SKM-1 (cell line): ENCODE measurements at regions not wholly inside any gene's neighbourhood (a gene's known extent, or its start where the extent isn't known, plus 50 kb on each side); places are given as distances from the start of the nearest gene placed in this dataset.
"Not testable (repeated sequence)": the region's sequence is repeated elsewhere in the genome, so short reads cannot be mapped to it uniquely, and the experiment has no call there.

ENCODE experiments used
- DNase-seq: peaks from one replicate; lab custom pipeline; 2025; ENCODE audit not compliant: unreplicated experiment; lab: John Stamatoyannopoulos, UW

- no peak for DNase-seq
These were observed 1565.5 kb upstream of the CDH9 start for GRCh38 chr5:28603869-28604268.

DNA sequence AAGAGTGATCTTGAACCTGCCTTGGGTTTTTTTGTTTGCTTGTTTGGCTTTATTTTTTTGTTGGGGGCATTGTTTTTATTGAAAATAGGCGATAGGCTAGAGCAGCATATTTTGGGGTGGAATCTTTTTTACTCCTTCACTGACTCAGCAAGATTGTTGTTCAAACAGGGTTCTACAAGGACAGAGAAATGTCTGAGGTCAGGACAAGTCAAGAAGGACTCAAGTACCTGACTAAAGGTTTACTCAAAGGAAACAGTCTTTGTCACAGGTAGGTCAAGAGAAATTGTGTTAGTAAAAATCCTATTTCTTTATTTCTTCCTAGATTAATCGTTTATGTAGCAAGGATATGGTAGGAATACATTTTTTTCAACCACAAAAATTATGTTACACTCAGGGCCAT lies 1564.0 kb upstream of the CDH9 start:
- no peak for DNase-seq

DNA sequence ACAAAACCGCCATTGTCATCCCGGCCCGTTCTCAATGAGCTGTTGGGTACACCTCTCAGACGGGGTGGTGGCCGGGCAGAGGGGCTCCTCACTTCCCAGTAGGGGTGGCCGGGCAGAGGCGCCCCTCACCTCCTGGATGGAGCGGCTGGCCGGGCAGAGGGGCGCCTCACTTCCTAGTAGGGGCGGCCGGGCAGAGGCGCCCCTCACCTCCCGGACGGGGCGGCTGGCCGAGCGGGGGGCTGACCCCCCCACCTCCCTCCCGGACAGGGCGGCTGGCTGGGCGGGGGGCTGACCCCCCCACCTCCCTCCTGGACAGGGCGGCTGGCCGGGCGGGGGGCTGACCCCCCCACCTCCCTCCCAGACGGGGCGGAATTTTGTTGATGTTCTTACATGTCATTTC lies 1558.3 kb upstream of the CDH9 start:
- not testable (repeated sequence) for DNase-seq

DNA sequence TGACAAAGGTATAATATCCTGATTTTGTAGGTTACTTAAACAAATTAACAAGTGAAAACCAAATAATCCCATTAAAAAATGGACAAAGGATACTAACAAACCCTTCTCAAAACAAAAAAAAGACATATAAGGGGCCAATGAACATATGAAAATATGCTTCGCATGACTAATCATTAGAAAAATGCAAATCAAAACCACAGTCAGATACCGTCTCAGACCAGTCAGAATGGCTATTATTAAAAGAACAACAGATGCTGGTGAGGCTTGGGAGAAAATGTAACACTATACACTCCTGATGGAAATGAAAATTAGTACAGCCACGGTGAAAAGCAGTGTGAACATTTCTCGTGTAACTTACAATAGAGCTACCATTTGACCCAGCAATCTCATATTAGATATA lies 1542.2 kb upstream of the CDH9 start:
- no peak for DNase-seq

DNA sequence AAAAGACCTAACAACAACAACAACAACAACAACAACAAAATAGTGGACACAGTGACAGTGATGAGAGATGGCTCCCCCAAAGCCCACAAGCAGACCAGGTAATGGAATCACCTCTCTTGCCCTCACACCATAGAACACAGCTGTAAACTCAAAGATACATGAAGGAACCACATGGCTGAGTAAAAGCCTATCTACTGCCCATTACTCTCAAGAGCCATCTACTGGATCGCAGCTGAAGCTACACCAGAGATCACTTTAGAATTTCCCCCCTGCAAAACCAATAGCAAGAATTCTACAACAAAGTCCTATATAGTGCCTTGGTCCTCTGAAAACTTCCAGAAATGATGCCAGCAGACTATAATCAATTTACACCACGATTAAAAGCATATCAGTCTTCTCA lies 1537.6 kb upstream of the CDH9 start:
- no peak for DNase-seq

DNA sequence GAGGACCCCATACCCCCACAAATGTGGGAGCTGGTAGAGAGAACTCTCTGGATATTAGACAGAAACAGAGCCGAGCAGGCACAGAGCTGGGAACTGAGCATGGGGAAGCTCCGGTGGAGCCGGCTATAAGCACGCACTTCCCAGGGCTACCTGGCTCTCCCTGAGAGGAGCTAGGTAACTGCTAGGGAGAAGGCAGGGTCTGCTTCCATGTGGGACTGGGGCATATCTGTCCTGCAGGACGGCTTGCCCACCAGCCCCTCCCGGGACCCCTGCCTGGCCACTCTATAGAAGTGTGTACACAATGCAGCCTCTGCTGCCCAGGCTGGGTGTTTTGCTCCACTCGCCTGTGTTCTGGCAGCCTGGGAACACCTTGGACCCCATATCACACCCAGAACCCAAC lies 1537.0 kb upstream of the CDH9 start:
- DNase-seq, result no peak

DNA sequence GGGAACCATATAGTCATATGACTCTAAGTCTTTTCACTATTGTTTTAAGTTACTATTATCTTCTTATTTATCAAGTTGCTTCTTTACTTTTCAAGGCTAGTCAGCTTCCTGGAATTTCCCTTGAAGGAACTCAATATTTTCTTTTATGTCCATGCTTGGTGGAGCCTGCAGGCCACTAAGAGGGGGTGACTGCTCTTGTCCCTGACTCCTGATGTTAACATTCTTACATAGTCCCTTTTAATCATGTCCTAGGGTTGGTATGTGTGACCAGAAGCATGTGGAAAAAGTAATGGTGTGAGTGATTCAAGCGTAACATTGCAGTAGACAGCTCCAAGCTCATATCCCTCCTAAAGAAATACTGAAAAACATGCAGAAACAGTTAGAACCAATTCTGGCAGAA lies 1536.2 kb upstream of the CDH9 start:
- DNase-seq, result no peak

DNA sequence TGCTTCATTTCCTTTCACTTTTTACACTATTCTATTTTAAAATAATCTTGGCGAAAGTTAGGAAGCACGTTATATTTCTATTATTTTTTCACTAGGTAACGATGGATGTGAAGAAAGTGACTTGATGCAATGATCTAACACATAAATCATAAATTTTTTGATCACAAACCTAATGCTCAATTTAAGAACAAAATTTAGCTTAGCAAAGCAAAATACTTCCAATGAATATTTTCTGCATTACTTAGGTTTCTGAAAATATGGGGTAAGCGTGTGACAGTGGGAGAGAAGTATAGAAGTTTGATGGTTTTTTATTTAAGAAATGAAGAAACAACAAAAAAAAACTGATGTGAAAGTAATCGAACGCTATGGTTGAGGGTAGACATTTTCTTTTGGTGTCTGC lies 1528.7 kb upstream of the CDH9 start:
- no peak for DNase-seq

GRCh38 chr5:28561522-28561921 lies 1523.1 kb upstream of the CDH9 start:
- DNase-seq, result no peak

GRCh38 chr5:28558196-28558595 lies 1519.8 kb upstream of the CDH9 start:
- DNase-seq, result no peak

GRCh38 chr5:28557114-28557513 lies 1518.7 kb upstream of the CDH9 start:
- no peak for DNase-seq

DNA sequence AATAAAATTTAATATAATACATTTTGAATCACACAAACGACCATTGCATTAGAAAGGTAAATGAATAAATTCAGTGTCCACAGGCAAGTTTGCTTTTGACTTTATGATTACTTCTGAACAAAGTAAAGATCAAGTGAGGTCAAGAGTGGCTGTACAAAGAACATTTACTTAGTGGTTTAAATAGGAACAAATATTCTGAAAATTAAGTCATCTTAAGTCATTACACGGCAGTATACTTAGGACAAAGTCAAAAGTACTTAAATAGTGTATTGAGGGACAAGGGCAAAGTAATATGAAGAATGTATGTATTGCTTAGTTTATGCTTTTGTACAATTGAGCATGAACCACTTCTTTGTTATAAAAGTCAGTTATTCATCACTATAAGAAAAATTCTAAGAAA lies 1511.2 kb upstream of the CDH9 start:
- DNase-seq, result no peak

DNA sequence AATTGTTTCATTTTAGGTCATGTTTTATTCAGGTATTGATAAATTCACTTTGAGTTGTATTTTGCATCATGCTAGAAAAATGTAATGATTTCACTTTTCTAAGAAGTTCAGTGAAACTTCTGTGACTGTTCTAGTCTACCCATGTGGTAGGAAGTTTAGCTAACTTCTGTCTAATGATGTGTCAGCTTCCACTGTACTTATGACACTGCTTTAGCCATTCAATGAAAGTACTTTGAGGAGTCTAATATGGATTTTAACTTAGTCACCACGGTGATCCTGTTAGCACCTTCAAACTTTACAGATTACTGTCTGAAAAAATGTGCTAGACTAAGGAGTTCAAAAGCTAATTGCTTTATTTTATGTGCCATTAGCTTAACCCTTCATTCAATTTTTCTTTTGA lies 1510.5 kb upstream of the CDH9 start:
- DNase-seq, result no peak

DNA sequence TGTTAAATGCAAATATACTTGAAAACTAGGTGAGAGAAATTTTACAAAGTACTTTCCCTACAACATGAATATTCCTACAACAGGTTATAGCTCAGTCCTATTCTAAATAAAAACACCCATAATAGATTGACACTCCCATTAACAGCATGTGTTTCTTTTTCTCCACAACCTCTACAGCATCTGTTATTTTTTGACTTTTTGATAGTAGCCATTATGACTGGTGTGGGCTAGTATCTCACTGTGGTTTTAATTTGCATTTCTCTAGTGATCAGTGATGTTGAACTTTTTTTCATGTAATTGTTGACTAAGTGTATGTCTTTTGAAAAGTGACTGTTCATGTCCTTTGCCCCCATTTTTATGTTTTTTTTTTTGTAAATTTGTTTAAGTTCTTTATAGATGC lies 1506.1 kb upstream of the CDH9 start:
- DNase-seq, result no peak

GRCh38 chr5:28543473-28544098 lies 1505.2 kb upstream of the CDH9 start:
- DNase-seq, result no peak

DNA sequence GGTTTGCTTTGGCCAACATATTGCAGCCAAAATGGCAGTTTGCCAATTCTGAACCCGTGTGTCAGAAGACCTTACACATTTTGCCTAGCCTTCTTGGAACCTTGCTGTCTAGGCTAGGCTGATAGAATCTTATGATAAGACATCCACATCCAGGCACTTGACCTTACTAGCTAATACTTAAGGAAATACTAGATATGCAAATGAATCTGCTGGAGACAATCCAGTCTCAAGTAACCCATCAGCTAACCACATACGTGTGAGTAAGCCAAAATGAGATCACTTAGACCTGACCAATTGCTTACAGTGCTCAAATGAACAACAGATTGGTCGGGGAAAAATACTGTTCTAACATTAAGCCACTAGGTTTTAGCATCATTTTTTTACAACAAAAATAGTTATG lies 1504.6 kb upstream of the CDH9 start:
- DNase-seq, result no peak

DNA sequence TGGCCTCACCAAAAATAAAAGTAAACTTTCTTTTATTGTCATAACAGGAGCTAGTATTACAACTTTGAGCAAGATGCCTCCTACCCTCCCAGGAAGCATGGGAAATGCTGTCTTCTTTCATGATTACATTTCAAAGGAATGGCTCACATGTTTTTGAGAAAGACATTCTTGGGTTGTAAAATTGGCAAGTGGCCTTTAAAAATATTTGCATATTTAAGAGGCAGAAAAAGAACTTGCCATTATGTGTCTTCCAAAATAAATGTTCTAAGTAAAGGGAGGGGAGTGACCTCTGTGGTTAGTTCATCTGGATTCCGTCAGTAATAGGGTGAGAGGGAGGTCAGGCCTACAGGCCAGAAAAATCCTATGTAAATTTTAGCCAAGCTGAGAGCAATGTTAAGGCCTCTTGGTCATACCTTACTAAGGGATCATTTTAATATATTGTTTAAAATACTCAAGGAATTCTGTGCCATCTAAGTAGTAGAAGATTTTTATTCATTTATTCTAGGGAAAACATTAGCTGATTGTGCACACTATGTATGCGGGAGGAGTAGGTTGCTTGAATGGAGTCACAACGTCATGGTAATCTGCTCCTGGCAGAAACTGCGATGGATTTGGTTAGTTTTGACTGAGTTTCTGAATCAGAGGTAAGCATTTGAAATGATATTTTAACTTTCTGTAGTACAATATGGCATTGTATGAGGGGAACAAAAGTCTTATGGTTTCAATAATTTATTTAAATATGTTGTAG lies 1485.7 kb upstream of the CDH9 start:
- DNase-seq, result no peak

DNA sequence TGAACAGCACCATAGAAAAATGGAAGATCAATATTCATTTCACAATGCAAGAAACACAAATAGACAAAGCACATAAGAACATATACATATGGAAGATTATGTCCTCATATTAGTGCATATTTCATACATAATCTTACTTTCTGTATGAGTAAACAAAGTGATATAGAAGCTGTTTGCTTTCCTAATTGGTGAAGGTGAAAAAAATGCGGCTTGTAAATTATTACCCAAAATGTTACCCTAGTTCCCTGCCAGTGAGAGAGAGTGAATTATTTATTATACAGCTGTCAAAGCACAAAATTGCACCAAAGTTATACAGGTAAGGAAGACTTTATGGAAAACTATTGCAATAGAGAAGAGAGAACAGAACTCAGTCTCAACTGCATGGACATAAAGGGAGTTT lies 1485.0 kb upstream of the CDH9 start:
- DNase-seq, result no peak

DNA sequence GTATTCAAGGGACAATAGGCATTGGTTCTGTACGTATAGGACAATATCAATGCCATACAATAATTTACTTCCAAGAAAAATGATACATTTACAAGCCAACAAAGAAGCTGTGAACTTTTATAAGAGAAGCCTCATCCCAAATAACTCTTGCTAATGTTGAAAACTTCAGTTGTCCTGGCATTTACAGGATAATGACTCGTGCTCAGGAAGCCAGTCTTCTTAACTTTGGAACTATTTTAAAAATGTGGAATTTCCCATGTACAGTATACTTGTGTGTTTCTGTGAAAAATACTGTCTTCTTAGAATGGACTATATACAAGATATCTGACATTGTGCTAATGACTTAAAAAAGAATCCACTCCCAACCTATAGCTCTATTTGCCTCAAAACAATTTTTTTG lies 1479.3 kb upstream of the CDH9 start:
- no peak for DNase-seq

GRCh38 chr5:28516722-28517121 lies 1478.3 kb upstream of the CDH9 start:
- DNase-seq, result no peak

DNA sequence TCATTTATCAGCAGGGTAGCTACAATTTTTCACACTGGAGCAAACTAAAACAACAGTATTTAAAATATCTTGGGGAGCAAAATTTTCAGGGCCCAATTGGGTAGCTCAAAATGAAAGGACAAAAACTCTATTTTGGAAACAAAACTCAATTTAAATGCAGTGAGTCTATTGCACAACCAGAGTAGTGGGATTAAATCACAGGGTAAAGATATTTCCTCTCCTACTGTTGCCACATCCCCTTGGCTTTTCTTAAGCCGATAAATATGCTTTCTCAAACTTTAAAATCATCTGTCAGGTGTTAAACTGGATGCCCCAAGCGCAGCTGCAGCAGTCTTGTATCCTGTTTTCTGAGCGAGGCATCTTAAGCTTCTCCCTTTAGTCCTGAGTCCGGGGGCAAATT lies 1474.3 kb upstream of the CDH9 start:
- DNase-seq, result no peak

GRCh38 chr5:28505121-28505520 lies 1466.7 kb upstream of the CDH9 start:
- no peak for DNase-seq

DNA sequence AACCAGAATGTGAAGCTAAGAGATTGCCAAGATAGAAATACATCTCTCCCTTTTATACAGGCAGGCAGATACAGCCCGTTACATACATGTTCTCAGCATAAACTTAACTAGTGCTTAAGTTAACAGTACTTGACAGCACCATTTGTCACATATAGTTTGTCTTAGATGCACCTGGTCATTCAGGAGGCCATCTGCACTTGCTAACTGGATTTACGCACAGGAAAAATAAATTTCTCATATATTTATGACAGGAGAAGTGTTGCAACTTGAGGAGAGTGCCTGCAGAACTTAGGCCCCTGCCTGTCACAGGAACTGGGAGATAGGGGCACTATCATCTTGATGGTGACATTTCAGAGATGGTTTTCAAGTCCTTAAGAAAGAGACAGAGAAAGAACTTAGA lies 1462.1 kb upstream of the CDH9 start:
- DNase-seq, result no peak
